ENCODE measurements at regions not wholly inside any gene's neighbourhood (a gene's known extent, or its start where the extent isn't known, plus 50 kb on each side); places are given as distances from the start of the nearest gene placed in this dataset.
"Not testable (repeated sequence)": the region's sequence is repeated elsewhere in the genome, so short reads cannot be mapped to it uniquely, and the experiment has no call there.

DNA sequence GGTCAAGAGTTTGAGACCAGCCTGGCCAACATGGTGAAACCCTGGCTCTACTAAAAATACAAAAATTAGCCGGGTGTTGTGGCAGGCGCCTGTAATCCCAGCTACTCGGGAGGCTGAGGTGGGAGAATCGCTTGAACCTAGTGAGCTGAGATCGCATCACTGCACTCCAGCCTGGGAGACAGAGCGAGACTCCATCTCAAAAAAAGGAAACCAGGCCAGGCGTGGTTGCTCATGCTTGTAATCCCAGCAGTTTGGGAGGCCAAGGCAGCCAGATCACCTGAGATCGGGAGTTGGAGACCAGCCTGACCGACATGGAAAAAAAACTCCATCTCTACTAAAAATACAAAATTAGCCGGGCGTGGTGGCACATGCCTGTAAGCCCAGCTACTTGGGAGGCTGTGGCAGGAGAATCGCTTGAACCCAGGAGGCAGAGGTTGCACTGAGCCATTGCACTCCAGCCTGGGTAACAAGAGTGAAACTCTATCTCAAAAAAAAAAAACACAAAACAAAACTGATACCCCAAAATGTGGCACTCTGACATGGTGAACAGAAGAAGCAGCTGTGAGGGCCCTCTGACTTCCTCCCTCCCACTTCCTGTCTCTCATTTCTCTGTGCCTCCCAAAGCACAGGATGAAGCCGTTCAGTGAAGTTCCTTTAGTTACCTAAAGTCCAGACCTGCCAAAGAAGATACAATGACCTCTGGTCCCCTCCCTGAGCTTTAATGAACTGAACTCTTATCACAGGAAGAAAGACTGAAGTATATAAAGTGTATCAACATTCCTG, 93.2 kb upstream of the GRIN2A start:
- not testable (repeated sequence) for DNase-seq

DNA sequence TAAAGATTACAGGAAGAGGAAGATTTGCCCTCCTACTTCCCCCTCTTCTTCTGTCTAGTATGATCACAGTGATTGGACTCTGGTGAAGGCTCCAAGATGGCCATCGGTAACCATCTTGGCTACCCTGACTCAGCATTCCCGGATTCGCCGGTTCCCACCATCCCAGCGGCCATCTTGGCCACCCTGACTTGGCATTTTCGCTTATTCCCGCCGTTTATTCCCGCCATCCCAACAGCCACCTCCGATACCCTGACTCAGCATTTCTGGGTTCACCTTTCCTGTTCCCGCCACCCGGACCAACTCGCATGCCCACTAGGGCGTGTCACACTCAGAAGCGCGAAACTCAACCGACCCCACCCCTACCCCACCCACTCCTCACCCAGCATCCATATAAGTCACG, 95.4 kb upstream of the GRIN2A start:
- no peak for DNase-seq

- DNase-seq: no peak
These were observed 98.3 kb upstream of the GRIN2A start for GRCh38 chr16:10280262-10281170.

GRCh38 chr16:10282367-10282766, 100.1 kb upstream of the GRIN2A start:
- no peak for DNase-seq

DNA sequence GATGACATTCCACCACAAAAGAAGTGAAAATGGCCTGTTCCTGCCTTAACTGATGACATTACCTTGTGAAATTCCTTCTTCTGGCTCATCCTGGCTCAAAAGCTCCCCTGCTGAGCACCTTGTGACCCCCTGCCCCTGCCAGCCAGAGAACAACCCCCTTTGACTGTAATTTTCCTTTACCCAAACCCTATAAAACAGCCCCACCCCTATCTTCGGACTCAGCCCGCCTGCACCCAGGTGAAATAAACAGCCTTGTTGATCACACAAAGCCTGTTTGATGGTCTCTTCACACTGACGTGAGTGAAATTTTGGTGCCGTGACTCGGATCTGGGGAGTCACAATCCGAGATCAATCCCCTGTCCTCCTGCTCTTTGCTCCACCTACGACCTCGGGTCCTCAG, 101.0 kb upstream of the GRIN2A start:
- DNase-seq: not testable (repeated sequence)

GRCh38 chr16:10290467-10291105, 95.3 kb upstream of the ATF7IP2 start:
- not testable (repeated sequence) for DNase-seq

DNA sequence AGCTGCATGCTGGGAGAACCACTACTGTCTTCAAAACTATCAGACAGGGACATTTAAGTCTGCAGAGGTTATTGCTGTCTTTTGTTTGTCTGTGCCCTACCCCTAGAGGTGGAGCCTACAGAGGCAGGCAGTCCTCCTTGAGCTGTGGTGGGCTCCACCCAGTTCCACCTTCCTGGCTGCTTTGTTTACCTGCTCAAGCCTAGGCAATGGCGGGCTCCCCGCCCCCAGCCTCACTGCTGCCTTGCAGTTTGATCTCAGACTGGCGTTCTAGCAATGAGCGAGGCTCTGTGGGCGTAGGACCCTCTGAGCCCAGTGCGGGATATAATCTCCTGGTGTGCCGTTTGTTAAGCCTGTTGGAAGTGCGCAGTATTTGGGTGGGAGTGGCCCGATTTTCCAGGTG, 93.7 kb upstream of the ATF7IP2 start:
- DNase-seq: not testable (repeated sequence)

GRCh38 chr16:10292976-10293375, 92.9 kb upstream of the ATF7IP2 start:
- DNase-seq: not testable (repeated sequence)

DNA sequence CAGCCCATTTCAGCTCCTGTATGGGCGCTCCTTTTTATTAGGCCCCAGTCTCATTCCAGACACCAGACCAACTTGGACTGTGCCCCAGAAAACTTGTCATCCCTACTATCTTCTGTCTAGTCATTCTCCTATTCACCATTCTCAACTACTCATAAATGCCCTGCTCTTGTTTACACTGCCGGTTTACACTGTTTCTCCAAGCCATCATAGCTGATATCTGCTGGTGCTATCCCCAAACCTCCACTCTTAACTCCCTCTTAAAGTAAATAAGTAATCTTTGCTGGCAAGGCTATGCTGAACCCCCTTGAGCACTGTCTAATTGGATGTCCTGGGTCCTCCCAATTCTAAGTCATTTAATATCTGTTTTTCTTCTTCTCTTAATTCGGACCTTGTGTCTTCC, 91.7 kb upstream of the ATF7IP2 start:
- DNase-seq: not testable (repeated sequence)

GRCh38 chr16:10296956-10297340, 88.9 kb upstream of the ATF7IP2 start:
- DNase-seq: no peak

DNA sequence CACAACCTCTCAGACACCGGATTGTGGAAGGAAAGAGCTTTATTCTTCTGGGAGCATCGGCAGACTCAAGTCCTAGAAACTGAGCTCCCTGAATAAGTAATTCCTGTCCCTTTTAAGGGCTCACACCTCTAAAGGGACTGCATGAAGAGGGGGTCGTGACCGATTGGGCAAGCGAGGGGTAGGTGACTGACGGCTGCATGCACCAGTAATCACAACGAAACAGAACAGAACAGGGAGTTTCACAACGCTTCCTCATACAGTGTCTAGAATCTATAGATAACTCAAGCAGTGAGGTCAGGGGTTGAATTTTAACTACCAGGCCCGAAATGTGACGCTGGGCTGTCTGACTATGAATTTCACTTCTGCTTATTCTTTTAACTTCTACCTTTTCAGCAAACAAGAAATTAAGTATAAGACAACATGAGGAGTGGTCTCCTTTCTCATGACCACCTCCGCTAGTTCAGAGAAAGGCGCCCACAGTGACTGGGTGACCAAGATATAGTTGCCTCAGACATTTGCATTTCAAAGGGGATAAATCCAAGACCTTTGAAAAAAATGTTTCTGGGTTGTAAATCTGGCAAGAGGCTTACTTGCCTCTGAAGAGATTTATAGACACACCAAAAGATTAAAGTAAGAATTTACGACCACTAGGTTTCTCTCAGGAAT, 88.4 kb upstream of the ATF7IP2 start:
- peak; percentile 13 for DNase-seq

GRCh38 chr16:10300905-10301304, 85.0 kb upstream of the ATF7IP2 start:
- DNase-seq: no peak

DNA sequence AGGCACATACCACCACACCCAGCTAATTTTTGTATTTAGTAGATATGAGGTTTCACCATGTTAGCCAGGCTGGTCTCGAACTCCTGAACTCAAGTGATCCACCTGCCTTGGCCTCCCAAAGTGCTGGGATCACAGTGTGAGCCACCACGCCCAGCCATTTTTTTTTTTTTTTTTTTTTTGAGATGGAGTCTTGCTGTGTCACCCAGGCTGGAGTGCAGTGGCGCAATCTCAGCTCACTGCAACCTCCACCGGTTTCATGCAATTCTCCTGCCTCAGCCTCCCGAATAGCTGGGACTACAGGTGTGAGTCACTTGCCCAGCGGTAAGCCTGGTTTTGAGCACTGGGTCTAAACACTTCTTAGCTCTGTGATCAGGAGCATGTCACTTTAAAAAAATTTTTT, 84.3 kb upstream of the ATF7IP2 start:
- not testable (repeated sequence) for DNase-seq

DNA sequence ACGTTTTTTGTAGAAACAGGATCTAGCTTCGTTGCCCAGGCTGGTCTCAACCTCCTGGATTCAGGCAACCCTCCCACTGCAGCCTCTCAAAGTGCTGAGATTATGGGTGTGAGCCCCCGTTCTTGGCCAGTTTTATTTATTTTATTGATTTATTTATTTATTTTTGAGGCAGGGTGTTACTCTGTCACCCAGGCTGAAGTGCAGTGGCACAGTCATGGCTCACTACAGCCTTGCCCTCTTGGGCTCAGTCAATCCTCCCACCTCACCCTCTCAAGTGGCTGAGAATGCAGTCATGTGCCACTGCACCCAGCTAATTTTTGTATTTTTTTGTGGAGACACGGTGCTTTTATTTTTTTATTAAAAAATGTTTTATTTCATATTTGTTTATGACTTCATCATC, 79.9 kb upstream of the ATF7IP2 start:
- DNase-seq: no peak

DNA sequence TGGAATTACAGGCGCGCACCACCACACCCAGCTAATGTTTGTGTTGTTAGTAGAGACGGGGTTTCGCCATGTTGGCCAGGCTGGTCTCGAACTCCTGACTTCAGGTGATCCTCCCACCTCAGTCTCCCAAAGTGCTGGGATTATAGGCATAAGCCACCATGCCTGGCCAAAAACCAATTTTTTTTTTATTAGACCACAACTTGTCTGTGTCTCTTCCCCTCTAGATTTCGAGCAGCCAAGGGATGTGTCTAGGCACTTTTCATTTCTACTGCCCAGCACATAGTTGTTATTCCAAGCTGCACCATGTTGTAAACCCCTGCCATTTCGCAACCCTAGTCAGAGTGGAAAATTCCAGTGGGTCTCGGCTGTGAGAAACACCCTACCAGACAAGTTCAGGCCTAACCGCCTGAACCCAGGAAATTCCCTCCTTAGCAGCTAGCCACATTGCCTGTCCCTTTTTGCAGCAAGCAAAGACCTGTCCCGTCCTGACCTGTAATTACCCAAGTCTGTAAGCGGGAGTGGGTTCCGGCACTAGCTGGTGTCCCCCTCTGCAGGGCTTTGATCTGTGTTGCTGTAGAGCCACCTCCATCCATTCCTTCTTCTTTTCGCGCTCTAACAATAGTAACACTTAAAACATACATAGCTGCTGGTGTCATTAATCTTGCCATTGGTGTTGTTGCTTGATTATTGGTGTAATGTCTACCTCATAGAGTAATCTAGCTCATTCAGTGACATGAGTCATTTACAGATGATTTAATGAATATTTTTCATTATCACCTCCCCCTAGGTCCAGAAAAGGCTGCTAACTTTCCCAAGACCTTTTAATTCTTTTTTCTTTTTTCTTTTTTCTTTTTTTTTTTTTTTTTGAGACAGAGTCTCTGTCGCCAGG, 77.3 kb upstream of the ATF7IP2 start:
- DNase-seq: no peak

DNA sequence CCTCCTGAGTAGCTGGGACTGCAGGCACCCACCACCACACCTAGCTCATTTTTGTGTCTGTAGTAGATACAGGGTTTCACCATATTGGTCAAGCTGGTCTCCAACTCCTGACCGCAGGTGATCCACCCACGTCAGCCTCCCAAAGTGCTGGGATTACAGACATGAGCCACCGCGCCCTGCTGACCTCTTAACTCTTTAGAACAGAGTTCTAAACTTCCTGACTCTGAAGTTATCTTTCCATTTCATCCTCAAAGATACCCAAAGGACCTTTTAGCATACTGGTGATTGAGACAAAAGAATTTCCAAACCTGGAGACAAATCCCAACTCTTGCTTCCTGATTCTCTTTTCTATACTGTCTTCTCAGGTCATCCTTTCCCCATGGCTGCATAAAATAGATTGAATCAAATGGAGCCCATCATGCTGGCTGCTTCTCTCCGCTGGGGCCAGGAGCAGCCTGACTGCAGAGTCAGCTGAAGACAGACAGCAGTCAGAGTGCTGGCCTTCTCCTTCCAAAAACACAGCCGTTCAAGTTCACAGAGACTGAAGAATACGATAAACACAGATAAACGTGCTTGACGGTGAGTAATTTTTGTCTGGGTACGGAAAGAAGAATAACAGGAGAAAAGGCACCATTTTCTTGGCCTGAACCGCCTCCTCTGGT, 76.5 kb upstream of the ATF7IP2 start:
- DNase-seq: no peak

DNA sequence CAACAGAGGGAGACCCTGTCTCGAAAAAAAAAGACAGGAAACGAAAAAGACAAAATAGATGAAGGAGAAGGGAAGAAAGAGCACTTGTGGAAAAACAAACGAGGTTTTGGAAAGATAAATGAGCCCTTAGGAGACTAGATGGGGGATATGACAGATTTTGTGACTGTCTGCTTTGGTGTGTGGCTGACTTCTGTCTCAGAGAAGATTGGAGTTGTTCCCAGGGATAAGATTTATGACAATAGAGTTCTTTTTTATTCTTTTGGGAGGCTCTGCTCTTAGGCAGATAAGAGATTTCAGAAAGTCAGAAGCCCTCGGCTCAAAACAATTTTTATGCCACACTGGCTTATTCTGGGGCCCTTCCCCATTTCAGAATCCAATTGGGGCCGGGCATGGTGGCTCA, 73.9 kb upstream of the ATF7IP2 start:
- no peak for DNase-seq

- DNase-seq: no peak
These were observed 72.8 kb upstream of the ATF7IP2 start for GRCh38 chr16:10312784-10313724.

DNA sequence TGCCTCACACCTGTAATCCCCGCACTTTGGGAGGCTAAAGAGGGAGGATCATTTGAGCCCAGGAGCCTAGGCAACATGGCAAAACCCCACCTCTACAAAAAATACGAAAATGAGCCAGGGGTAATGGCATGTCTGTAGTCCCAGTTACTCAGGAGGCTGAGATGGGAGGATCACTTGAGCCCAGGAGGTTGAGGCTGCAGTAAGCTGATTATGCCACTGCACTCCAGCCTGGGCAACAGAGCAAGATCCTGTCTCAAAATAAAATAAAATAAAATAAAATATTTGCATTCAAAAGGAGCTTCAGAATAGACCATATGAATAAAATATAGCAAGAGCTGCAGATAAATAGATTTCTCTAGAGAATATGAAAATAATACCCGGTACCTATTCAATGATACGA, 71.5 kb upstream of the ATF7IP2 start:
- DNase-seq: no peak

GRCh38 chr16:10314811-10315210, 71.0 kb upstream of the ATF7IP2 start:
- no peak for DNase-seq
